ENCODE measurements at regions not wholly inside any gene's neighbourhood (a gene's known extent, or its start where the extent isn't known, plus 50 kb on each side); places are given as distances from the start of the nearest gene placed in this dataset.

- H2BK15ac ChIP-seq (ENCODE audit: low read length) = no peak overlapping the region
- H2BK120ac ChIP-seq (ENCODE audit: low read depth, low read length) = no peak overlapping the region
- peaks cover 1 to 43% of the 10 kb centered on the region in 2 donors for H3K4me1 ChIP-seq (ENCODE audit: control insufficient read depth in 2 of 2, insufficient read depth in 1 of 2, low read depth in 1 of 2, low read length in 2 of 2)
- H3K9me3 ChIP-seq (replicated peaks in 1 of 2; ENCODE audit: control insufficient read depth in 2 of 2, insufficient read depth in 1 of 2, low read depth in 1 of 2, low read length in 2 of 2) = no peaks in the 10 kb centered on the region
- H2AFZ ChIP-seq (ENCODE audit: low read length) = no peak overlapping the region
- no peak overlapping the region for H2AK5ac ChIP-seq (ENCODE audit: low read depth, low read length)
- no peak for DNase-seq (ENCODE audit: low spot score)
- no peak overlapping the region for H3K14ac ChIP-seq (ENCODE audit: low read length)
- no peak overlapping the region for H2BK12ac ChIP-seq (ENCODE audit: low read length)
- no peak overlapping the region for H3K4ac ChIP-seq (ENCODE audit: low read length)
- no peak overlapping the region for H3K4me2 ChIP-seq (ENCODE audit: insufficient read depth, low read length, poor library complexity, severe bottlenecking)
- H3K4me3 ChIP-seq (ENCODE audit: low read length in 2 of 2) = no peak overlapping the region
- H4K8ac ChIP-seq (ENCODE audit: low read depth, low read length) = no peak overlapping the region
- H3K9ac ChIP-seq (ENCODE audit: low read depth, low read length, poor library complexity) = no peak overlapping the region
- H4K91ac ChIP-seq (ENCODE audit: low read depth, low read length, poor library complexity) = no peak overlapping the region
- H3K36me3 ChIP-seq (replicated peaks in 1 of 2; ENCODE audit: control insufficient read depth in 2 of 2, insufficient read depth in 2 of 2, low read length in 2 of 2) = no peaks in the 10 kb centered on the region
- no peak overlapping the region for H3K18ac ChIP-seq (ENCODE audit: low read length)
- H3K79me1 ChIP-seq (ENCODE audit: low read depth, low read length) = no peaks in the 10 kb centered on the region
- WGBS, 2 donors (ENCODE audit: extremely low coverage in 2 of 2, insufficient read length in 2 of 2, insufficient replicate concordance in 1 of 2) = no CpG with 5 or more reads among the region's 1 CpG
- no peak overlapping the region for H2BK5ac ChIP-seq (ENCODE audit: low read length)
- no peak overlapping the region for H3K23ac ChIP-seq (ENCODE audit: low read depth, low read length, poor library complexity)
- H3K27ac ChIP-seq (replicated peaks; ENCODE audit: low read length) = no peak overlapping the region
- no peaks in the 10 kb centered on the region for H3K27me3 ChIP-seq (ENCODE audit: control insufficient read depth in 3 of 3, insufficient read depth in 3 of 3, low read depth in 1 of 3, low read length in 3 of 3)
These were observed 335.6 kb upstream of the ITGA1 start for GRCh38 chr5:52452098-52452497.

- Histone ChIP-seq H2BK120ac (ENCODE audit: low read depth, low read length) (no peak overlapping the region), H3K18ac (ENCODE audit: low read length) (no peak overlapping the region), H4K8ac (ENCODE audit: low read depth, low read length) (no peak overlapping the region), H3K27me3 (ENCODE audit: control insufficient read depth in 3 of 3, insufficient read depth in 3 of 3, low read depth in 1 of 3, low read length in 3 of 3) (no peaks in the 10 kb centered on the region), H3K36me3 (replicated peaks in 1 of 2; ENCODE audit: control insufficient read depth in 2 of 2, insufficient read depth in 2 of 2, low read length in 2 of 2) (no peaks in the 10 kb centered on the region), H3K4me1 (ENCODE audit: control insufficient read depth in 2 of 2, insufficient read depth in 1 of 2, low read depth in 1 of 2, low read length in 2 of 2) (peaks cover 1 to 35% of the 10 kb centered on the region in 2 donors), H3K4ac (ENCODE audit: low read length) (no peak overlapping the region), H3K4me2 (ENCODE audit: insufficient read depth, low read length, poor library complexity, severe bottlenecking) (no peak overlapping the region), H3K14ac (ENCODE audit: low read length) (no peak overlapping the region), H3K4me3 (ENCODE audit: low read length in 2 of 2) (no peak overlapping the region), H2AK5ac (ENCODE audit: low read depth, low read length) (no peak overlapping the region), H2BK5ac (ENCODE audit: low read length) (no peak overlapping the region), H4K91ac (ENCODE audit: low read depth, low read length, poor library complexity) (no peak overlapping the region), H2BK15ac (ENCODE audit: low read length) (no peak overlapping the region), H3K9ac (ENCODE audit: low read depth, low read length, poor library complexity) (no peak overlapping the region), H2AFZ (ENCODE audit: low read length) (peak overlapping the region; percentile 1), H3K23ac (ENCODE audit: low read depth, low read length, poor library complexity) (no peak overlapping the region), H3K27ac (replicated peaks; ENCODE audit: low read length) (no peak overlapping the region), H3K9me3 (replicated peaks in 1 of 2; ENCODE audit: control insufficient read depth in 2 of 2, insufficient read depth in 1 of 2, low read depth in 1 of 2, low read length in 2 of 2) (no peaks in the 10 kb centered on the region), H3K79me1 (ENCODE audit: low read depth, low read length) (no peaks in the 10 kb centered on the region), H2BK12ac (ENCODE audit: low read length) (no peak overlapping the region)
- WGBS, 2 donors (ENCODE audit: extremely low coverage in 2 of 2, insufficient read length in 2 of 2, insufficient replicate concordance in 1 of 2) = no CpG with 5 or more reads among the region's 2 CpGs
- DNase-seq (ENCODE audit: low spot score) = no peak
These were observed 334.5 kb upstream of the ITGA1 start for GRCh38 chr5:52453176-52453575.

- Histone ChIP-seq H3K4me3 (ENCODE audit: low read length in 2 of 2) (no peak overlapping the region), H3K9me3 (replicated peaks in 1 of 2; ENCODE audit: control insufficient read depth in 2 of 2, insufficient read depth in 1 of 2, low read depth in 1 of 2, low read length in 2 of 2) (no peaks in the 10 kb centered on the region), H2BK5ac (ENCODE audit: low read length) (no peak overlapping the region), H2BK15ac (ENCODE audit: low read length) (no peak overlapping the region), H3K36me3 (replicated peaks in 1 of 2; ENCODE audit: control insufficient read depth in 2 of 2, insufficient read depth in 2 of 2, low read length in 2 of 2) (no peaks in the 10 kb centered on the region), H3K79me1 (ENCODE audit: low read depth, low read length) (no peaks in the 10 kb centered on the region), H4K91ac (ENCODE audit: low read depth, low read length, poor library complexity) (no peak overlapping the region), H3K9ac (ENCODE audit: low read depth, low read length, poor library complexity) (no peak overlapping the region), H3K27me3 (ENCODE audit: control insufficient read depth in 3 of 3, insufficient read depth in 3 of 3, low read depth in 1 of 3, low read length in 3 of 3) (no peaks in the 10 kb centered on the region), H3K18ac (ENCODE audit: low read length) (no peak overlapping the region), H3K23ac (ENCODE audit: low read depth, low read length, poor library complexity) (no peak overlapping the region), H3K27ac (replicated peaks; ENCODE audit: low read length) (no peak overlapping the region), H2BK12ac (ENCODE audit: low read length) (no peak overlapping the region), H2AFZ (ENCODE audit: low read length) (no peak overlapping the region), H4K8ac (ENCODE audit: low read depth, low read length) (no peak overlapping the region), H3K4me2 (ENCODE audit: insufficient read depth, low read length, poor library complexity, severe bottlenecking) (no peak overlapping the region), H2BK120ac (ENCODE audit: low read depth, low read length) (no peak overlapping the region), H3K4ac (ENCODE audit: low read length) (no peak overlapping the region), H3K14ac (ENCODE audit: low read length) (no peak overlapping the region), H2AK5ac (ENCODE audit: low read depth, low read length) (no peak overlapping the region), H3K4me1 (ENCODE audit: control insufficient read depth in 2 of 2, insufficient read depth in 1 of 2, low read depth in 1 of 2, low read length in 2 of 2) (peaks cover 0 to 7% of the 10 kb centered on the region in 2 donors)
- DNase-seq (ENCODE audit: low spot score) = no peak
- 100% methylated on average over 1 of the region's 2 CpGs; no CpG with 5 or more reads in 1 of the 2 donors for WGBS, 2 donors (ENCODE audit: extremely low coverage in 2 of 2, insufficient read length in 2 of 2, insufficient replicate concordance in 1 of 2)
These were observed 331.8 kb upstream of the ITGA1 start for GRCh38 chr5:52455920-52456319.

GRCh38 chr5:52457810-52458209, 329.9 kb upstream of the ITGA1 start:
- no peak overlapping the region for H4K8ac ChIP-seq (ENCODE audit: low read depth, low read length)
- H3K4me1 ChIP-seq (ENCODE audit: control insufficient read depth in 2 of 2, insufficient read depth in 1 of 2, low read depth in 1 of 2, low read length in 2 of 2) = peaks cover 0 to 3% of the 10 kb centered on the region in 2 donors
- no peak overlapping the region for H2BK5ac ChIP-seq (ENCODE audit: low read length)
- peak overlapping the region; percentile 25 for H2AFZ ChIP-seq (ENCODE audit: low read length)
- H3K4me3 ChIP-seq (ENCODE audit: low read length in 2 of 2) = no peak overlapping the region
- no peak overlapping the region for H3K9ac ChIP-seq (ENCODE audit: low read depth, low read length, poor library complexity)
- H2BK12ac ChIP-seq (ENCODE audit: low read length) = no peak overlapping the region
- H3K18ac ChIP-seq (ENCODE audit: low read length) = no peak overlapping the region
- no CpG with 5 or more reads among the region's 2 CpGs for WGBS, 2 donors (ENCODE audit: extremely low coverage in 2 of 2, insufficient read length in 2 of 2, insufficient replicate concordance in 1 of 2)
- H3K14ac ChIP-seq (ENCODE audit: low read length) = no peak overlapping the region
- no peak for DNase-seq (ENCODE audit: low spot score)
- no peak overlapping the region for H2BK120ac ChIP-seq (ENCODE audit: low read depth, low read length)
- no peaks in the 10 kb centered on the region for H3K9me3 ChIP-seq (replicated peaks in 1 of 2; ENCODE audit: control insufficient read depth in 2 of 2, insufficient read depth in 1 of 2, low read depth in 1 of 2, low read length in 2 of 2)
- no peaks in the 10 kb centered on the region for H3K27me3 ChIP-seq (ENCODE audit: control insufficient read depth in 3 of 3, insufficient read depth in 3 of 3, low read depth in 1 of 3, low read length in 3 of 3)
- H3K27ac ChIP-seq (replicated peaks; ENCODE audit: low read length) = no peak overlapping the region
- H4K91ac ChIP-seq (ENCODE audit: low read depth, low read length, poor library complexity) = no peak overlapping the region
- H2BK15ac ChIP-seq (ENCODE audit: low read length) = no peak overlapping the region
- no peaks in the 10 kb centered on the region for H3K79me1 ChIP-seq (ENCODE audit: low read depth, low read length)
- no peak overlapping the region for H2AK5ac ChIP-seq (ENCODE audit: low read depth, low read length)
- no peak overlapping the region for H3K23ac ChIP-seq (ENCODE audit: low read depth, low read length, poor library complexity)
- H3K4me2 ChIP-seq (ENCODE audit: insufficient read depth, low read length, poor library complexity, severe bottlenecking) = no peak overlapping the region
- no peak overlapping the region for H3K4ac ChIP-seq (ENCODE audit: low read length)
- no peaks in the 10 kb centered on the region for H3K36me3 ChIP-seq (replicated peaks in 1 of 2; ENCODE audit: control insufficient read depth in 2 of 2, insufficient read depth in 2 of 2, low read length in 2 of 2)
